K562 (cell line): ENCODE measurements at regions not wholly inside any gene's neighbourhood (a gene's known extent, or its start where the extent isn't known, plus 50 kb on each side); places are given as distances from the start of the nearest gene placed in this dataset.

Experiments used
- ATAC-seq: fragments of 200-7000 bp; cut with Tn5 transposase; 3 replicates; pipeline ENCODE4 v1.9.1; 2020; ENCODE audit warnings: moderate library complexity
- BruUV-seq: library from RNA; stranded (reverse); fragments of 400-500 nt; replicated peaks from 2 replicates; lab custom pipeline; 2021; lab: Mats Ljungman, UMichigan
- CTCF ChIA-PET: fragments of 300-600 bp; formaldehyde crosslinking; extraction: SDS; loops from one replicate; lab custom pipeline; 2021; ENCODE audit warnings: low intra/inter-chr PET ratio; lab: Yijun Ruan, JAX
- POLR2A ChIA-PET: fragments of 300-600, 350-650 bp; sonication (Branson Sonifier 250); formaldehyde crosslinking; extraction: SDS; loops from one replicate; lab custom pipeline; 2021; ENCODE audit warnings: antibody characterized with exemption, inconsistent platforms; lab: Yijun Ruan, JAX
- DNase-seq, 4 experiments: peaks; one replicate each; pipeline versions ENCODE4 v3.0.0 to v3.0.0-alpha.2; 2011 to 2018; ENCODE audit warnings: low spot score in 3 of 4, mixed read lengths in 3 of 4; ENCODE audit errors: extremely low read depth in 1 of 4
- FAIRE-seq: peaks from 2 replicates; lab custom pipeline; 2011; peaks lifted over from hg19 to GRCh38; lab: Jason Lieb, UNC
- H2AFZ ChIP-seq: 2 replicates; pipeline ENCODE4 v1.6.0; 2011; ENCODE audit warnings: low read depth, low read length, control low read depth, inconsistent platforms
- H3K27ac ChIP-seq: fragments of 200-600 bp; 3 replicates; pipeline ENCODE4 v1.8.0; 2011; ENCODE audit warnings: low read depth, mild to moderate bottlenecking, control low read depth, inconsistent platforms, low read length, moderate library complexity, mixed read lengths; ENCODE audit errors: extremely low read depth
- H3K27me3 ChIP-seq, 2 experiments: fragments of 300-600 bp in 1 of 2; 2 replicates in 1 of 2; 3 replicates in 1 of 2; pipeline versions ENCODE4 v1.6.0 to v1.8.0; 2011; ENCODE audit warnings: inconsistent platforms in 2 of 2, low read length in 2 of 2, mild to moderate bottlenecking in 1 of 2, mixed read lengths in 1 of 2, moderate library complexity in 1 of 2; ENCODE audit not compliant: control insufficient read depth in 2 of 2, insufficient read depth in 2 of 2
- H3K36me3 ChIP-seq: fragments of 300-600 bp; 3 replicates; pipeline ENCODE4 v1.8.0; 2011; ENCODE audit warnings: mild to moderate bottlenecking, low read length, inconsistent platforms; ENCODE audit not compliant: control insufficient read depth, insufficient read depth
- H3K4me1 ChIP-seq, 2 experiments: fragments of 200-600 bp in 1 of 2; replicated peaks in 1 of 2; 2 replicates in 1 of 2; 3 replicates in 1 of 2; pipeline versions ENCODE4 v1.5.1 to v1.8.0; 2011; ENCODE audit warnings: inconsistent platforms in 2 of 2, low read length in 2 of 2, mild to moderate bottlenecking in 1 of 2, mixed read lengths in 1 of 2, moderate library complexity in 1 of 2; ENCODE audit not compliant: control insufficient read depth in 2 of 2, insufficient read depth in 2 of 2
- H3K4me2 ChIP-seq: 2 replicates; pipeline ENCODE4 v1.6.1; 2011; ENCODE audit warnings: low read length, control low read depth, inconsistent platforms, mixed read lengths; ENCODE audit not compliant: insufficient read depth
- H3K4me3 ChIP-seq: fragments of 200-600 bp; sonication (generic), shearing (Covaris generic); 2 replicates; pipeline ENCODE4 v1.5.1; 2016; ENCODE audit warnings: control low read depth, inconsistent platforms
- H3K79me2 ChIP-seq: fragments of 200-600 bp; 3 replicates; pipeline ENCODE4 v1.8.0; 2011; ENCODE audit warnings: low read length, inconsistent platforms; ENCODE audit not compliant: control insufficient read depth, insufficient read depth
- H3K9ac ChIP-seq, 2 experiments: 2 replicates each; pipeline versions ENCODE4 v1.6.0 to v1.6.1; 2011; ENCODE audit warnings: low read depth in 2 of 2, low read length in 2 of 2, control low read depth in 1 of 2, inconsistent platforms in 1 of 2, mild to moderate bottlenecking in 1 of 2, mixed read lengths in 1 of 2; ENCODE audit not compliant: insufficient read depth in 1 of 2
- H3K9me1 ChIP-seq: one replicate; pipeline ENCODE4 v1.6.0; 2011; ENCODE audit warnings: inconsistent platforms, mild to moderate bottlenecking, low read length, moderate library complexity; ENCODE audit not compliant: control insufficient read depth, insufficient read depth
- H3K9me3 ChIP-seq: replicated peaks from 2 replicates; pipeline ENCODE4 v1.5.1; 2011; ENCODE audit warnings: low read depth, low read length, inconsistent platforms; ENCODE audit not compliant: control insufficient read depth, insufficient read depth
- H4K20me1 ChIP-seq: replicated peaks from 2 replicates; pipeline ENCODE4 v1.6.1; 2011; ENCODE audit warnings: low read length, inconsistent platforms, mixed read lengths; ENCODE audit not compliant: control insufficient read depth, insufficient read depth
- BRF2 ChIP-seq: IDR thresholded peaks from 3 replicates; pipeline ENCODE4 v1.6.1; 2011; ENCODE audit warnings: borderline replicate concordance, mild to moderate bottlenecking; ENCODE audit not compliant: insufficient read length, insufficient read depth
- DIDO1 ChIP-seq: fragments of 450-650 bp; IDR thresholded peaks from 2 replicates; pipeline ENCODE4 v1.6.1; 2016; ENCODE audit warnings: low read depth, missing biosample characterization, missing genetic modification characterization
- EWSR1 ChIP-seq: fragments of 450-650 bp; IDR thresholded peaks from 2 replicates; pipeline ENCODE4 v1.6.1; 2018; ENCODE audit warnings: borderline replicate concordance, mild to moderate bottlenecking, low read depth, moderate library complexity; ENCODE audit not compliant: partially characterized antibody
- FOXJ3 ChIP-seq: sonication (generic); formaldehyde crosslinking; IDR thresholded peaks from 2 replicates; pipeline ENCODE4 v1.4.0; 2020; ENCODE audit warnings: mild to moderate bottlenecking, missing genetic modification reagents
- GTF3C2 ChIP-seq: IDR thresholded peaks from 3 replicates; pipeline ENCODE4 v1.6.1; 2011; ENCODE audit warnings: borderline replicate concordance, mild to moderate bottlenecking, moderate library complexity; ENCODE audit not compliant: insufficient read length; ENCODE audit errors: extremely low read depth
- HIVEP1 ChIP-seq: fragments of 250-450 bp; sonication (Bioruptor Pico); IDR thresholded peaks from 2 replicates; pipeline ENCODE4 v1.4.0; 2020; ENCODE audit warnings: mild to moderate bottlenecking
- HMGXB4 ChIP-seq: sonication (generic); formaldehyde crosslinking; IDR thresholded peaks from 2 replicates; pipeline ENCODE4 v1.8.1; 2023; ENCODE audit warnings: mild to moderate bottlenecking, missing genetic modification reagents
- HNRNPL ChIP-seq: fragments of 200-400 bp; formaldehyde crosslinking; IDR thresholded peaks from 2 replicates; pipeline ENCODE4 v1.6.1; 2017; ENCODE audit warnings: low read depth, mild to moderate bottlenecking, low read length
- LARP7 ChIP-seq: fragments of 450-650 bp; IDR thresholded peaks from 2 replicates; pipeline ENCODE4 v1.6.1; 2016
- MTA1 ChIP-seq: fragments of 450-650 bp; IDR thresholded peaks from 2 replicates; pipeline ENCODE4 v1.6.1; 2017; ENCODE audit warnings: borderline replicate concordance
- PATZ1 ChIP-seq: fragments of 250-450 bp; sonication (Bioruptor Pico); IDR thresholded peaks from 2 replicates; pipeline ENCODE4 v1.5.0; 2020; ENCODE audit warnings: mild to moderate bottlenecking, borderline replicate concordance
- PCBP1 ChIP-seq: fragments of 200-400 bp; formaldehyde crosslinking; IDR thresholded peaks from 2 replicates; pipeline ENCODE4 v1.6.1; 2018; ENCODE audit warnings: mild to moderate bottlenecking, low read depth, low read length; ENCODE audit not compliant: poor library complexity, severe bottlenecking
- PHF20 ChIP-seq: fragments of 450-650 bp; IDR thresholded peaks from 2 replicates; pipeline ENCODE4 v1.6.1; 2018; ENCODE audit not compliant: partially characterized antibody
- RFX1 ChIP-seq: fragments of 450-650 bp; IDR thresholded peaks from 2 replicates; pipeline ENCODE4 v1.6.1; 2016; ENCODE audit warnings: mild to moderate bottlenecking, moderate library complexity
- TGIF2 ChIP-seq: sonication (generic); formaldehyde crosslinking; IDR thresholded peaks from 2 replicates; pipeline ENCODE4 v1.8.1; 2022; ENCODE audit warnings: mild to moderate bottlenecking, missing genetic modification reagents, moderate library complexity
- ZKSCAN8 ChIP-seq: fragments of 200-800 bp; sonication (Bioruptor generic); IDR thresholded peaks from 2 replicates; pipeline ENCODE4 v1.6.1; 2016; ENCODE audit warnings: missing genetic modification characterization, missing compliant biosample characterization
- ZNF354B ChIP-seq: fragments of 250-450 bp; sonication (Bioruptor Pico); IDR thresholded peaks from 2 replicates; pipeline ENCODE4 v1.4.0; 2020
- WGBS: fragments of 100-300 bp; shearing (Covaris generic); methylation state at CpG from one replicate; pipeline ENCODE4 v1.1.6; 2016; ENCODE audit warnings: low coverage, mixed read lengths; ENCODE audit not compliant: insufficient coverage; ENCODE audit errors: missing lambda C conversion rate; 5-methylcytosine and 5-hydroxymethylcytosine counted together
- in situ Hi-C: fragments of 300-500 bp; cut with MboI; formaldehyde crosslinking; loops from 4 replicates; pipeline ENCODE4 v1.15.0; 2018; ENCODE audit warnings: inconsistent platforms, mixed read lengths
- intact Hi-C: fragments of 100-400 bp; cut with micrococcal nuclease; formaldehyde crosslinking; loops from 2 replicates; pipeline ENCODE4 v1.14.2; 2022

GRCh38 chr12:28844718-28845117, 304.4 kb upstream of the FAR2 start:
- no peaks in the 10 kb centered on the region for H3K79me2 ChIP-seq
- intact Hi-C loops (no loop called here), in situ Hi-C loops (no loop called here)
- no TSS peak for BruUV-seq
- no peak overlapping the region for H3K27ac ChIP-seq
- POLR2A ChIA-PET, result no interaction called here
- FAIRE-seq, result no peak
- no peak overlapping the region for H3K9ac ChIP-seq
- H3K4me3 ChIP-seq, result no peak overlapping the region
- CTCF ChIA-PET, result no interaction called here
- H2AFZ ChIP-seq, result no peak overlapping the region
- ATAC-seq, result no peak
- H3K36me3 ChIP-seq, result no peaks in the 10 kb centered on the region
- no peak overlapping the region for H3K4me2 ChIP-seq
- H3K27me3 ChIP-seq, result no peaks in the 10 kb centered on the region
- H3K9me1 ChIP-seq, result no peaks in the 10 kb centered on the region
- no peaks in the 10 kb centered on the region for H3K9me3 ChIP-seq
- H4K20me1 ChIP-seq, result no peaks in the 10 kb centered on the region
- TF ChIP-seq DIDO1 (no peak), PATZ1 (CRISPR knock-in tag) (no peak), PCBP1 (no peak), ZNF354B (CRISPR knock-in tag) (no peak), HIVEP1 (CRISPR knock-in tag) (no peak), MTA1 (no peak), HNRNPL (no peak), LARP7 (no peak), BRF2 (no peak), TGIF2 (no peak), HMGXB4 (no peak), ZKSCAN8 (CRISPR knock-in tag) (no peak), FOXJ3 (CRISPR knock-in tag) (no peak), RFX1 (no peak), EWSR1 (no peak), PHF20 (no peak), GTF3C2 (no peak)
- DNase-seq, result no peak
- H3K4me1 ChIP-seq, result no peaks in the 10 kb centered on the region
- WGBS, result 0% methylated on average over 1 of the region's 2 CpGs
